Body of pancreas (tissue), 4 donors: ENCODE measurements at regions not wholly inside any gene's neighbourhood (a gene's known extent, or its start where the extent isn't known, plus 50 kb on each side); places are given as distances from the start of the nearest gene placed in this dataset.

Experiments used
- POLR2A ChIP-seq, 3 donors: fragments of 450-650 bp; IDR thresholded peaks; one replicate each; pipeline ENCODE4 v1.6.1; 2016; ENCODE audit warnings: antibody characterized with exemption in 3 of 3, mild to moderate bottlenecking in 2 of 3
- TF ChIP-seq, protein P1 (sequence below), 7 experiments: fragments of 450-650 bp in 4 of 7; fragments of 200-600 bp in 3 of 7; sonication (generic) in 3 of 7; IDR thresholded peaks; one replicate each; pipeline ENCODE4 v1.5.1; 2016 to 2019; ENCODE audit warnings: antibody characterized with exemption in 7 of 7

DNA sequence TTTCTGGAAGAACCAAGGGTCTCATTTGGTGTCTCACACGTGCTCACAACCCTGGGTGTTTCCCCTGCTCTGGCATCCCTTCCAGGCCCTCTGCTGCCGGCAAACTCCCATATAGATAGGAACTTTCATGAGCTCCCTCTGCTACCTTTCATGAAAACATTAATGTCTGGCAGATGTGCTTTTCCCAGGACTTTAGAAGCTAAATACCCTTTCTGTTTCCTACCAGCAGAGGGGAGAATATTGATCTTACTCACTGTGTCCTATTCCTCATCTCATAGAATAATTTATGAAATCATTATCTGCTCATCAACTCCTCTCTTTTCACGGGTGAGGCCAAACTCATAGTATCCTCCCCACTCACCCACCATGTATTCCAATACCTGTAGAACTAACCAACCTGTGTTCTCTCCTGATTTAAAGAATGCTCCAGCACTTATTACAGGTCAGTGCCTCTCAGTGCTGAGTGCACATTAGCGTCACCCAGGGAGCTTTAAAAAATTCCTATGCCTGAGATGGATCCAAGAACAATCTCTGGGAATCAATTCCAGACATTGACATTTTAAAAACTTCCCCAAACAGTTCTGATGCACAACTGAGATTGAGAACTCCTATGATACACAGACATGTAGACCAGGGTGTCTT is 298.5 kb upstream of the JAG1 start:
- TF ChIP-seq, protein P1, sequence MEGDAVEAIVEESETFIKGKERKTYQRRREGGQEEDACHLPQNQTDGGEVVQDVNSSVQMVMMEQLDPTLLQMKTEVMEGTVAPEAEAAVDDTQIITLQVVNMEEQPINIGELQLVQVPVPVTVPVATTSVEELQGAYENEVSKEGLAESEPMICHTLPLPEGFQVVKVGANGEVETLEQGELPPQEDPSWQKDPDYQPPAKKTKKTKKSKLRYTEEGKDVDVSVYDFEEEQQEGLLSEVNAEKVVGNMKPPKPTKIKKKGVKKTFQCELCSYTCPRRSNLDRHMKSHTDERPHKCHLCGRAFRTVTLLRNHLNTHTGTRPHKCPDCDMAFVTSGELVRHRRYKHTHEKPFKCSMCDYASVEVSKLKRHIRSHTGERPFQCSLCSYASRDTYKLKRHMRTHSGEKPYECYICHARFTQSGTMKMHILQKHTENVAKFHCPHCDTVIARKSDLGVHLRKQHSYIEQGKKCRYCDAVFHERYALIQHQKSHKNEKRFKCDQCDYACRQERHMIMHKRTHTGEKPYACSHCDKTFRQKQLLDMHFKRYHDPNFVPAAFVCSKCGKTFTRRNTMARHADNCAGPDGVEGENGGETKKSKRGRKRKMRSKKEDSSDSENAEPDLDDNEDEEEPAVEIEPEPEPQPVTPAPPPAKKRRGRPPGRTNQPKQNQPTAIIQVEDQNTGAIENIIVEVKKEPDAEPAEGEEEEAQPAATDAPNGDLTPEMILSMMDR (IDR thresholded peaks at IDR 0.05) = peak in 5 of 7 experiments; percentile 16 to 57 (median 44)
- TF ChIP-seq POLR2A (IDR thresholded peaks at IDR 0.05) = no peak
